ENCODE measurements at regions not wholly inside any gene's neighbourhood (a gene's known extent, or its start where the extent isn't known, plus 50 kb on each side); places are given as distances from the start of the nearest gene placed in this dataset.
"Not testable (repeated sequence)": the region's sequence is repeated elsewhere in the genome, so short reads cannot be mapped to it uniquely, and the experiment has no call there.

DNA sequence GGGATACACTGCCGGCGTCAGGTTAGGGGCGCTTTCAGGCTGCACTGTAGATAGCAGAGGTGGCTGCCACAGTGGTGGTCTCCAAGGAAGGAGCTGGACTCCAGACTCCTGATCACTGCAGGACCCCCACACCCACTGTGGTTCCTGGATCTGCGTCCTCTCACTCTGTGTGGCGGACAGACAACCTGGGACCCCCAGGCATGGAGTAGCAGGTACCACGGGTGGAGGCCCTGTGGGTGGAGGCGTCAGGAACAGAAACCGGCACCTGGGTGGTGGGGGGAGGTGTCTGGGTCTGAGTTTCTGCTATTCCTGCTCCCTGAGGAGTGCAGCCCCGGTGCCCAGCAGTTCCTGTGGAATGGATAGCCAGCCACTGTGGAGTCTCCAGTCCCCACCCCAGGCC is 75.1 kb upstream of the PCAT7 start:
- ATAC-seq (ENCODE audit: insufficient number of reproducible peaks, low FRiP score, low read depth) (no peak), DNase-seq (ENCODE audit: low spot score) (no peak)
- H3K27me3 ChIP-seq (replicated peaks; ENCODE audit: insufficient read depth), result no peaks in the 10 kb centered on the region
- no peaks in the 10 kb centered on the region for H3K4me1 ChIP-seq (ENCODE audit: control insufficient read depth in 1 of 2, low read depth in 2 of 2)
- TF ChIP-seq, protein P1, sequence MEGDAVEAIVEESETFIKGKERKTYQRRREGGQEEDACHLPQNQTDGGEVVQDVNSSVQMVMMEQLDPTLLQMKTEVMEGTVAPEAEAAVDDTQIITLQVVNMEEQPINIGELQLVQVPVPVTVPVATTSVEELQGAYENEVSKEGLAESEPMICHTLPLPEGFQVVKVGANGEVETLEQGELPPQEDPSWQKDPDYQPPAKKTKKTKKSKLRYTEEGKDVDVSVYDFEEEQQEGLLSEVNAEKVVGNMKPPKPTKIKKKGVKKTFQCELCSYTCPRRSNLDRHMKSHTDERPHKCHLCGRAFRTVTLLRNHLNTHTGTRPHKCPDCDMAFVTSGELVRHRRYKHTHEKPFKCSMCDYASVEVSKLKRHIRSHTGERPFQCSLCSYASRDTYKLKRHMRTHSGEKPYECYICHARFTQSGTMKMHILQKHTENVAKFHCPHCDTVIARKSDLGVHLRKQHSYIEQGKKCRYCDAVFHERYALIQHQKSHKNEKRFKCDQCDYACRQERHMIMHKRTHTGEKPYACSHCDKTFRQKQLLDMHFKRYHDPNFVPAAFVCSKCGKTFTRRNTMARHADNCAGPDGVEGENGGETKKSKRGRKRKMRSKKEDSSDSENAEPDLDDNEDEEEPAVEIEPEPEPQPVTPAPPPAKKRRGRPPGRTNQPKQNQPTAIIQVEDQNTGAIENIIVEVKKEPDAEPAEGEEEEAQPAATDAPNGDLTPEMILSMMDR (IDR thresholded peaks at IDR 0.05), result no peak
- H3K4me3 ChIP-seq, result no peak overlapping the region
- H3K36me3 ChIP-seq, result no peaks in the 10 kb centered on the region
- H3K27ac ChIP-seq, result no peak overlapping the region
- no peaks in the 10 kb centered on the region for H3K9me3 ChIP-seq

DNA sequence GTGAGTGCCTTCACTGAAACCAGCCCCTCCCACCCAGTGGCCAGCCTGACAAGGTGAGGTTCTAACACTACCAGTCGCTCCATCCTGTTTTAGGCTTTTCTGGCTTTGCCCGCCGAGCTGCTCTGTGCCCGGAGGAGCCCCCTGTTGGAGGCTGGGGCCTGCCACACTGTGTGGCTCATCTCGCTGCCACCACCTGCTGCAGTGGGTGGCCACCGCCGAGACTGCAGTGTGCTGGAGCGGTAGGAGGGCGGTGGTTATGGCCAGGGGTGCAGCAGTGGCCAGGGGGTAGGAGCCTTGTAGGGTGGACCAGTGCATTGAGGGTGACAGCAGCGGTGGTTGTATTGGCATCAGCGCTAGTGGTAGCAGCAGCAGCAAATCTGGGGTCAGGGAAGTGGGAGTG is 74.7 kb upstream of the PCAT7 start:
- TF ChIP-seq, protein P1 (IDR thresholded peaks at IDR 0.05), result no peak
- H3K27ac ChIP-seq, result no peak overlapping the region
- no peaks in the 10 kb centered on the region for H3K27me3 ChIP-seq (replicated peaks; ENCODE audit: insufficient read depth)
- ATAC-seq (ENCODE audit: insufficient number of reproducible peaks, low FRiP score, low read depth) (no peak), DNase-seq (ENCODE audit: low spot score) (no peak)
- no peaks in the 10 kb centered on the region for H3K9me3 ChIP-seq
- H3K4me1 ChIP-seq (ENCODE audit: control insufficient read depth in 1 of 2, low read depth in 2 of 2), result no peaks in the 10 kb centered on the region
- no peaks in the 10 kb centered on the region for H3K36me3 ChIP-seq
- no peak overlapping the region for H3K4me3 ChIP-seq

DNA sequence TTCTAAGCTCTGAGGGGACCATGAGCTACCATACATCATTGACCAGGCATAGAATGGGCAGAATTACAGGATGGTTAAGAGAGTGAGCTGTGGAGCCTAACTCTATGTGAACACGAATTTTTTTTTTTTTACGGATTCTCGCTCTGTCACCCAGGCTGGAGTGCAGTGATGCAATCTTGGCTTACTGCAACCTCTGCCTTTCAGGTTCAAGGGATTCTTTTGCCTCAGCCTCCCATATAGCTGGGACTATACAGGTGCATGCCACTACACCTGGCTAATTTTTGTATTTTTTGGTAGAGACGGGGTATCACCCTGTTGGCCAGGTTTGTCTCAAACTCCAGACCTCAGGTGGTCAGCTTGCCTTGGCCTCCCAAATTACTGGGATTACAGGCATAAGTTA is 72.8 kb upstream of the PCAT7 start:
- Histone ChIP-seq H3K36me3 (no peaks in the 10 kb centered on the region), H3K9me3 (no peaks in the 10 kb centered on the region), H3K27ac (no peak overlapping the region), H3K27me3 (replicated peaks; ENCODE audit: insufficient read depth) (no peaks in the 10 kb centered on the region), H3K4me3 (no peak overlapping the region), H3K4me1 (ENCODE audit: control insufficient read depth in 1 of 2, low read depth in 2 of 2) (no peaks in the 10 kb centered on the region)
- DNase-seq (ENCODE audit: low spot score) (no peak), ATAC-seq (ENCODE audit: insufficient number of reproducible peaks, low FRiP score, low read depth) (no peak)
- TF ChIP-seq, protein P1 (IDR thresholded peaks at IDR 0.05), result no peak

DNA sequence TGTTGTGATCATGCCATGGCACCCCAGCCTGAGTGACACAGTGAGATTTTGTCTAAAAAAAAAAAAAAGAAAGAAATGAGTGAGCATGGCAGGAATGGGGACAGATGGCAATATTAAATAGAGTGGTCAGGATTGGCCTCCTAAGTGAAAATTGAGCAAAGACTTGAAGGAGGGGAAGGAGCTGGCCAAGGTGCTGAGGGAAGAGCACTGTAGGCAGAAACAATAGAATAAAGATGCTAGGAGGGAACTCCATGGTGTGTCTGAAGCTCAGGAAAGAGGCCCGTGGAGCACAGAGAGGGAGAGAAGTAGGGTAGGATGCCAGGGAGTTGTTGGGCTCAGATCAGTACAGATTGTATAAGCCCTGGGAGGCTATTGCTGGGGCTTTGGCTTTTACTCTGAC is 64.4 kb upstream of the PCAT7 start:
- H3K36me3 ChIP-seq, result no peaks in the 10 kb centered on the region
- no peaks in the 10 kb centered on the region for H3K4me1 ChIP-seq (ENCODE audit: control insufficient read depth in 1 of 2, low read depth in 2 of 2)
- TF ChIP-seq, protein P1 (IDR thresholded peaks at IDR 0.05), result no peak
- no peak overlapping the region for H3K27ac ChIP-seq
- ATAC-seq (ENCODE audit: insufficient number of reproducible peaks, low FRiP score, low read depth), result no peak
- no peak overlapping the region for H3K4me3 ChIP-seq
- DNase-seq (ENCODE audit: low spot score), result no peak
- H3K9me3 ChIP-seq, result no peaks in the 10 kb centered on the region
- no peaks in the 10 kb centered on the region for H3K27me3 ChIP-seq (replicated peaks; ENCODE audit: insufficient read depth)

DNA sequence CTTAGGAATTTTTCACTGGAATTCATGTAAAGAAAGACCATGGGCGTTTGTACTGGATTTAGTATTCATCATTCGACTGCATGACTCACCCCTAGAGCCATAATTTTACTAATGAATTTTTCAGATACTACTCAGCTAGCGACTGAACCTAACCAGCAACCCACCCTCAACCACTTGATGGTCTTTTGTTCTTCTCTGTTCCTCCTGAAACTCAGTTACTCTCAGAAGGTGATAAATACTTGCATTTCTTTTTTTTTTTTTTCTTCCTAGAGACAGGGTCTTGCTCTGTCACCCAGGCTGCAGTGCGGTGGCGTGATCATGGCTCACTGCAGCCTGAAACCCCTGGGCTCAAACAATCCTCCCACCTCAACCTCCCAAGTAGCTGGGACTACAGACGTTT is 62.8 kb upstream of the PCAT7 start:
- not testable (repeated sequence) for H3K4me1 ChIP-seq (ENCODE audit: control insufficient read depth in 1 of 2, low read depth in 2 of 2); H3K9me3 ChIP-seq; H3K27me3 ChIP-seq (replicated peaks; ENCODE audit: insufficient read depth); H3K36me3 ChIP-seq; DNase-seq (ENCODE audit: low spot score); H3K4me3 ChIP-seq; H3K27ac ChIP-seq; ATAC-seq (ENCODE audit: insufficient number of reproducible peaks, low FRiP score, low read depth)

DNA sequence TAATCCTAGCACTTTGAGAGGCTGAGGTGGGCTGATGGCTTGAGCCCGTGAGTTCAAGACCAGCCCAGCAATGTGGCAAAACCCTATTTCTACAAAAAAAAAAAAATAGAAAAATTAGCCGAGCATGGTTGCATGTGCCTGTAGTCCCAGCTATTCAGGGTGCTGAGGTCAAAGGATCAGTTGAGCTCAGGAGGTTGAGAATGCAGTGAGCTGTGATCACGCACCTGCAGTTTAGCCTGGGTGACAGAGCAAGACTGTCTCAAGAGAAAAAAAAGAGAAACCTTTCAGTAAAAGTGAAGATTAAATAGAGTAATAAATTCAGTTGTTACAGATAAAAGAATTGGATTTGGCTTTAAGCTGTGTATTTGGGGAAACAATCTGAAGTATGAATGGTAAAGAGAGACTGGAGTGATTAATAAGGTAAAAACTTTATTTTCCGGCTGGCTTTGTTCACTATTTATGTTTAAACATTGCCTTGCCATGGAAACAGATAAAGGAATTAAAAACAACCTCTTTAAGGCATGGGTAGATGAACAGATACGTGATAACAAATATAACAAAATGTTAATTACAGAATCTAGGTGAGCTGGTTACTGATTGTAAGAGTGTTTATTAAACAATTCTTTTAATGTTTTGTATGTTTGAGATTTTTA is 56.0 kb upstream of the PCAT7 start:
- Histone ChIP-seq H3K4me1 (ENCODE audit: control insufficient read depth in 1 of 2, low read depth in 2 of 2) (no peaks in the 10 kb centered on the region), H3K9me3 (no peaks in the 10 kb centered on the region), H3K27me3 (replicated peaks; ENCODE audit: insufficient read depth) (no peaks in the 10 kb centered on the region), H3K4me3 (no peak overlapping the region), H3K27ac (no peak overlapping the region), H3K36me3 (no peaks in the 10 kb centered on the region)
- ATAC-seq (ENCODE audit: insufficient number of reproducible peaks, low FRiP score, low read depth) (no peak), DNase-seq (ENCODE audit: low spot score) (no peak)
- TF ChIP-seq, protein P1 (IDR thresholded peaks at IDR 0.05), result no peak

Data from thoracic aorta (tissue), 2 donors.